ENCODE measurements at regions not wholly inside any gene's neighbourhood (a gene's known extent, or its start where the extent isn't known, plus 50 kb on each side); places are given as distances from the start of the nearest gene placed in this dataset.

GRCh38 chr13:33410619-33411018 lies 125.1 kb upstream of the STARD13 start:
- BruUV-seq (replicated peaks) = no TSS peak
- TF ChIP-seq SIN3A (IDR thresholded peaks at IDR 0.05; ENCODE audit: low read depth, low read length) = no peak
- no peak for TF ChIP-seq NFIC (IDR thresholded peaks at IDR 0.05; ENCODE audit: low read depth, low read length)
- no peak for TF ChIP-seq PAX5 (IDR thresholded peaks at IDR 0.05; ENCODE audit: borderline replicate concordance, low read depth, low read length)
- TF ChIP-seq RCOR1 (conservative IDR thresholded peaks at IDR 0.05; ENCODE audit: low read depth, low read length) = no peak
- TF ChIP-seq BHLHE40 (IDR thresholded peaks at IDR 0.05; ENCODE audit: borderline replicate concordance in 1 of 2, low read depth in 2 of 2, low read length in 1 of 2) = no peak
- no peak for TF ChIP-seq E2F4 (IDR thresholded peaks at IDR 0.05; ENCODE audit: low read depth, low read length)
- no peak for TF ChIP-seq POU2F2 (IDR thresholded peaks at IDR 0.05; ENCODE audit: borderline replicate concordance, low read depth, low read length)
- no peak for TF ChIP-seq RB1 (IDR thresholded peaks at IDR 0.05; ENCODE audit: borderline replicate concordance)
- no peak for TF ChIP-seq CHD1 (IDR thresholded peaks at IDR 0.05; ENCODE audit: low read depth, low read length)
- no peak for TF ChIP-seq REST (IDR thresholded peaks at IDR 0.05; ENCODE audit: low read depth, low read length)
- no peak for TF ChIP-seq CHD4 (IDR thresholded peaks at IDR 0.05)
- TF ChIP-seq, protein P1, sequence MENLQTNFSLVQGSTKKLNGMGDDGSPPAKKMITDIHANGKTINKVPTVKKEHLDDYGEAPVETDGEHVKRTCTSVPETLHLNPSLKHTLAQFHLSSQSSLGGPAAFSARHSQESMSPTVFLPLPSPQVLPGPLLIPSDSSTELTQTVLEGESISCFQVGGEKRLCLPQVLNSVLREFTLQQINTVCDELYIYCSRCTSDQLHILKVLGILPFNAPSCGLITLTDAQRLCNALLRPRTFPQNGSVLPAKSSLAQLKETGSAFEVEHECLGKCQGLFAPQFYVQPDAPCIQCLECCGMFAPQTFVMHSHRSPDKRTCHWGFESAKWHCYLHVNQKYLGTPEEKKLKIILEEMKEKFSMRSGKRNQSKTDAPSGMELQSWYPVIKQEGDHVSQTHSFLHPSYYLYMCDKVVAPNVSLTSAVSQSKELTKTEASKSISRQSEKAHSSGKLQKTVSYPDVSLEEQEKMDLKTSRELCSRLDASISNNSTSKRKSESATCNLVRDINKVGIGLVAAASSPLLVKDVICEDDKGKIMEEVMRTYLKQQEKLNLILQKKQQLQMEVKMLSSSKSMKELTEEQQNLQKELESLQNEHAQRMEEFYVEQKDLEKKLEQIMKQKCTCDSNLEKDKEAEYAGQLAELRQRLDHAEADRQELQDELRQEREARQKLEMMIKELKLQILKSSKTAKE (IDR thresholded peaks at IDR 0.05; ENCODE audit: low read depth, poor library complexity, severe bottlenecking) = no peak
- TF ChIP-seq ZBED1 (IDR thresholded peaks at IDR 0.05; ENCODE audit: borderline replicate concordance) = no peak
- no peak for TF ChIP-seq ZNF207 (IDR thresholded peaks at IDR 0.05; ENCODE audit: borderline replicate concordance)
- TF ChIP-seq EGR1 (IDR thresholded peaks at IDR 0.05; ENCODE audit: borderline replicate concordance in 1 of 2, low read depth in 2 of 2, low read length in 2 of 2) = no peak
- no peak for TF ChIP-seq MYC (IDR thresholded peaks at IDR 0.05; ENCODE audit: insufficient read depth, insufficient read length, insufficient replicate concordance, low read length, severe bottlenecking)
- TF ChIP-seq, protein P2, sequence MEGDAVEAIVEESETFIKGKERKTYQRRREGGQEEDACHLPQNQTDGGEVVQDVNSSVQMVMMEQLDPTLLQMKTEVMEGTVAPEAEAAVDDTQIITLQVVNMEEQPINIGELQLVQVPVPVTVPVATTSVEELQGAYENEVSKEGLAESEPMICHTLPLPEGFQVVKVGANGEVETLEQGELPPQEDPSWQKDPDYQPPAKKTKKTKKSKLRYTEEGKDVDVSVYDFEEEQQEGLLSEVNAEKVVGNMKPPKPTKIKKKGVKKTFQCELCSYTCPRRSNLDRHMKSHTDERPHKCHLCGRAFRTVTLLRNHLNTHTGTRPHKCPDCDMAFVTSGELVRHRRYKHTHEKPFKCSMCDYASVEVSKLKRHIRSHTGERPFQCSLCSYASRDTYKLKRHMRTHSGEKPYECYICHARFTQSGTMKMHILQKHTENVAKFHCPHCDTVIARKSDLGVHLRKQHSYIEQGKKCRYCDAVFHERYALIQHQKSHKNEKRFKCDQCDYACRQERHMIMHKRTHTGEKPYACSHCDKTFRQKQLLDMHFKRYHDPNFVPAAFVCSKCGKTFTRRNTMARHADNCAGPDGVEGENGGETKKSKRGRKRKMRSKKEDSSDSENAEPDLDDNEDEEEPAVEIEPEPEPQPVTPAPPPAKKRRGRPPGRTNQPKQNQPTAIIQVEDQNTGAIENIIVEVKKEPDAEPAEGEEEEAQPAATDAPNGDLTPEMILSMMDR (IDR thresholded peaks at IDR 0.05 in 2 of 3, conservative IDR thresholded peaks at IDR 0.05 in 1 of 3; ENCODE audit: control insufficient read depth in 2 of 3, extremely low read depth in 1 of 3, insufficient read depth in 1 of 3, low read depth in 3 of 3, low read length in 3 of 3) = no peak
- no peak overlapping the region for H3K4me3 ChIP-seq
- ATAC-seq = no peak
- in situ Hi-C loops (cut with MboI) (no loop called here), intact Hi-C loops (cut with micrococcal nuclease; ENCODE audit: unreplicated experiment) (no loop called here)
- POLR2A ChIA-PET = no interaction called here
- no peaks in the 10 kb centered on the region for H3K79me2 ChIP-seq (ENCODE audit: control insufficient read depth, insufficient read depth, low read length)
- WGBS (ENCODE audit: insufficient coverage, insufficient replicate concordance, low lambda C conversion rate, missing lambda C conversion rate) = 95% methylated on average over 2 of the region's 2 CpGs
- H3K27me3 ChIP-seq (replicated peaks in 1 of 2; ENCODE audit: control insufficient read depth in 2 of 2, insufficient read depth in 2 of 2, low read length in 1 of 2) = no peaks in the 10 kb centered on the region
- no peaks in the 10 kb centered on the region for H3K4me1 ChIP-seq (ENCODE audit: control insufficient read depth, insufficient read depth, low read length)
- H3K4me2 ChIP-seq (ENCODE audit: control insufficient read depth, insufficient read depth) = no peak overlapping the region
- no peaks in the 10 kb centered on the region for H3K36me3 ChIP-seq (ENCODE audit: control insufficient read depth in 2 of 2, insufficient read depth in 2 of 2, low read length in 1 of 2)
- CTCF ChIA-PET = no interaction called here
- RAD21 ChIA-PET (ENCODE audit: unreplicated experiment) = no interaction called here
- FAIRE-seq = no peak
- H3K9ac ChIP-seq (ENCODE audit: control insufficient read depth, insufficient read depth, low read length) = no peak overlapping the region
- DNase-seq (ENCODE audit: low read depth, low spot score) = no peak
- H4K20me1 ChIP-seq (ENCODE audit: control insufficient read depth, insufficient read depth) = no peaks in the 10 kb centered on the region
- SMC1A ChIA-PET (ENCODE audit: uncharacterized antibody, unreplicated experiment) = no interaction called here
- H3K27ac ChIP-seq (ENCODE audit: control insufficient read depth, insufficient read depth) = no peak overlapping the region
- no peaks in the 10 kb centered on the region for H3K9me3 ChIP-seq (replicated peaks; ENCODE audit: control insufficient read depth, insufficient read depth, low read length)
- H2AFZ ChIP-seq (ENCODE audit: control insufficient read depth, low read depth, low read length) = no peak overlapping the region

Data from GM12878 (cell line).